ENCODE measurements at regions not wholly inside any gene's neighbourhood (a gene's known extent, or its start where the extent isn't known, plus 50 kb on each side); places are given as distances from the start of the nearest gene placed in this dataset.
"Not testable (repeated sequence)": the region's sequence is repeated elsewhere in the genome, so short reads cannot be mapped to it uniquely, and the experiment has no call there.

- not testable (repeated sequence) for DNase-seq (ENCODE audit: low read depth in 1 of 2, low spot score in 1 of 2)
Measured at GRCh38 chr17:26981845-26982425, 312.0 kb upstream of the WSB1 start.

GRCh38 chr17:26982563-26982962 is 311.4 kb upstream of the WSB1 start:
- H3K27me3 ChIP-seq (ENCODE audit: insufficient read depth, poor library complexity, severe bottlenecking); DNase-seq (ENCODE audit: low read depth in 1 of 2, low spot score in 1 of 2); H3K4me3 ChIP-seq (replicated peaks; ENCODE audit: insufficient read depth, low read length); H3K27ac ChIP-seq (replicated peaks): not testable (repeated sequence)

More at GRCh38 chr17:26981845-26982425, 312.0 kb upstream of the WSB1 start:
- H3K27me3 ChIP-seq (ENCODE audit: insufficient read depth, poor library complexity, severe bottlenecking); H3K4me3 ChIP-seq (replicated peaks; ENCODE audit: insufficient read depth, low read length); H3K27ac ChIP-seq (replicated peaks): not testable (repeated sequence)

- DNase-seq (ENCODE audit: low read depth in 1 of 2, low spot score in 1 of 2); H3K4me3 ChIP-seq (replicated peaks; ENCODE audit: insufficient read depth, low read length); H3K27ac ChIP-seq (replicated peaks); H3K27me3 ChIP-seq (ENCODE audit: insufficient read depth, poor library complexity, severe bottlenecking): not testable (repeated sequence)
Measured at GRCh38 chr17:26987851-26988250, 306.1 kb upstream of the WSB1 start.

- not testable (repeated sequence) for H3K27me3 ChIP-seq (ENCODE audit: insufficient read depth, poor library complexity, severe bottlenecking); H3K4me3 ChIP-seq (replicated peaks; ENCODE audit: insufficient read depth, low read length); H3K27ac ChIP-seq (replicated peaks); DNase-seq (ENCODE audit: low read depth in 1 of 2, low spot score in 1 of 2)
Measured at GRCh38 chr17:26994648-26995047, 299.3 kb upstream of the WSB1 start.

GRCh38 chr17:26996146-26996916 is 297.6 kb upstream of the WSB1 start:
- not testable (repeated sequence) for DNase-seq (ENCODE audit: low read depth in 1 of 2, low spot score in 1 of 2); H3K27me3 ChIP-seq (ENCODE audit: insufficient read depth, poor library complexity, severe bottlenecking); H3K4me3 ChIP-seq (replicated peaks; ENCODE audit: insufficient read depth, low read length); H3K27ac ChIP-seq (replicated peaks)

DNA sequence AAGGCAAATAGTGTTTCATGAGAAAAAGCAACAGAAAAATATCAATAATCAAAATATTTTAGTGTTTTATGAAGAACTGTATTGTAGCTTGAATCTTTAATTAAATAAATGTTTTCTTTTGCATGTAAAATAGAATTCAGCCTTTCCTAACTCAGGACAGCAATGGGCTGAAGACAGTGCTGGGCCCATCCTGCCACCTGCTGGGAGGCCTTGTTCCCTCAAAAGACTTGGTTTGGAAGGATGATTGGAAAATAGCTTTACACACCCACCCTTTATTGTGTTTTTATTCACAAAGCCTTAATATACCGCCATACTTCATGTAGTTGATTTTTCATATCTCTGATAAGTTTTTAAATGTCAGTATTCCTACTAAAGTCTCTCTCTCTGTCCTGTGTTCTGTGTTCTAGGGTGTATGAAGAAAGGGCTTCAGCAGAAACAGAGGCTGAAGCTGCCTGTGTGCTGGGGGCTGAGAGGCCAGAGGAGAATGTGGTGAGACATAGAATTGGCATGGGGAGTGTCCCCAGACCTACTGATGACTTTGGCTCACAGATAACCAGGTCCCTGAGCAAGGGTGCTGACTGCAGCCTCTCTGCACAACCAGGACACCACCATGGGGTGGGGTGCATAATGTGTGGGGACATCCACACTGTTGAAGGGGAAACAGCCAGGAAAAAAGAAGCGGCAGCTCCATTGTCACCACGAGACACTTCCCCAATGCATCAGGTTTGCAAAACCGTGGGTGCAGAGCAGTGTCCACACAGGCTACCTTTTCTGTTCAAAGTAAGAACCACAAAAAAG is 286.0 kb upstream of the WSB1 start:
- not testable (repeated sequence) for H3K4me3 ChIP-seq (replicated peaks; ENCODE audit: insufficient read depth, low read length); DNase-seq (ENCODE audit: low read depth in 1 of 2, low spot score in 1 of 2); H3K27me3 ChIP-seq (ENCODE audit: insufficient read depth, poor library complexity, severe bottlenecking); H3K27ac ChIP-seq (replicated peaks)

DNA sequence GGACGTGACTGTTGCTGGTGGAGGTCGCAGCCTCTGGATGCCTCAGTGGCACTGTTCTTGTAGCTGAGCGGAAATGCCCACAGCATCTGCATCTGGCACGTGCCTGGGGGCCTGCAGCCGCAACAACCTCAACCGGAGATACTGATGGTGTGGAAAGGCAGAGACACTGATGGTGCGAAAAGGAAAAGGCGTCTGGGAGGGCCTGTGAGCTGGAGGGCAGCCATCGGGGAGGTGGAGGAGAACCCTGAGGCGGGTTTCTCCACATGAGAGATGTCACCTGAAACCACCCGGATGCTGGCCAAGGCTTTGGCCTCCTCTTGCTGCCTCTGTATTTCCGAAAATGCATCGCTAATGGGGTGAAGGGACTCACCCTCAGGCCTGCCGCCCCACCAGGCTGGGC is 284.8 kb upstream of the WSB1 start:
- no peak overlapping the region for H3K27ac ChIP-seq (replicated peaks)
- H3K4me3 ChIP-seq (replicated peaks; ENCODE audit: insufficient read depth, low read length): no peak overlapping the region
- DNase-seq (ENCODE audit: low read depth in 1 of 2, low spot score in 1 of 2): no peak
- TF ChIP-seq GABPA (IDR thresholded peaks at IDR 0.05; ENCODE audit: low read depth) (no peak), SPI1 (IDR thresholded peaks at IDR 0.05; ENCODE audit: borderline replicate concordance, low read depth) (no peak), CTCF (IDR thresholded peaks at IDR 0.05; ENCODE audit: insufficient read depth, low read length) (no peak), POLR2AphosphoS5 (IDR thresholded peaks at IDR 0.05; ENCODE audit: low read depth) (no peak)
- TF ChIP-seq, protein P1, sequence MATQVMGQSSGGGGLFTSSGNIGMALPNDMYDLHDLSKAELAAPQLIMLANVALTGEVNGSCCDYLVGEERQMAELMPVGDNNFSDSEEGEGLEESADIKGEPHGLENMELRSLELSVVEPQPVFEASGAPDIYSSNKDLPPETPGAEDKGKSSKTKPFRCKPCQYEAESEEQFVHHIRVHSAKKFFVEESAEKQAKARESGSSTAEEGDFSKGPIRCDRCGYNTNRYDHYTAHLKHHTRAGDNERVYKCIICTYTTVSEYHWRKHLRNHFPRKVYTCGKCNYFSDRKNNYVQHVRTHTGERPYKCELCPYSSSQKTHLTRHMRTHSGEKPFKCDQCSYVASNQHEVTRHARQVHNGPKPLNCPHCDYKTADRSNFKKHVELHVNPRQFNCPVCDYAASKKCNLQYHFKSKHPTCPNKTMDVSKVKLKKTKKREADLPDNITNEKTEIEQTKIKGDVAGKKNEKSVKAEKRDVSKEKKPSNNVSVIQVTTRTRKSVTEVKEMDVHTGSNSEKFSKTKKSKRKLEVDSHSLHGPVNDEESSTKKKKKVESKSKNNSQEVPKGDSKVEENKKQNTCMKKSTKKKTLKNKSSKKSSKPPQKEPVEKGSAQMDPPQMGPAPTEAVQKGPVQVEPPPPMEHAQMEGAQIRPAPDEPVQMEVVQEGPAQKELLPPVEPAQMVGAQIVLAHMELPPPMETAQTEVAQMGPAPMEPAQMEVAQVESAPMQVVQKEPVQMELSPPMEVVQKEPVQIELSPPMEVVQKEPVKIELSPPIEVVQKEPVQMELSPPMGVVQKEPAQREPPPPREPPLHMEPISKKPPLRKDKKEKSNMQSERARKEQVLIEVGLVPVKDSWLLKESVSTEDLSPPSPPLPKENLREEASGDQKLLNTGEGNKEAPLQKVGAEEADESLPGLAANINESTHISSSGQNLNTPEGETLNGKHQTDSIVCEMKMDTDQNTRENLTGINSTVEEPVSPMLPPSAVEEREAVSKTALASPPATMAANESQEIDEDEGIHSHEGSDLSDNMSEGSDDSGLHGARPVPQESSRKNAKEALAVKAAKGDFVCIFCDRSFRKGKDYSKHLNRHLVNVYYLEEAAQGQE (IDR thresholded peaks at IDR 0.05; ENCODE audit: insufficient replicate concordance, low read depth): no peak
- H3K27me3 ChIP-seq (ENCODE audit: insufficient read depth, poor library complexity, severe bottlenecking): no peaks in the 10 kb centered on the region

GRCh38 chr17:27010138-27010537 is 283.8 kb upstream of the WSB1 start:
- not testable (repeated sequence) for H3K4me3 ChIP-seq (replicated peaks; ENCODE audit: insufficient read depth, low read length); H3K27ac ChIP-seq (replicated peaks); H3K27me3 ChIP-seq (ENCODE audit: insufficient read depth, poor library complexity, severe bottlenecking); DNase-seq (ENCODE audit: low read depth in 1 of 2, low spot score in 1 of 2)

DNA sequence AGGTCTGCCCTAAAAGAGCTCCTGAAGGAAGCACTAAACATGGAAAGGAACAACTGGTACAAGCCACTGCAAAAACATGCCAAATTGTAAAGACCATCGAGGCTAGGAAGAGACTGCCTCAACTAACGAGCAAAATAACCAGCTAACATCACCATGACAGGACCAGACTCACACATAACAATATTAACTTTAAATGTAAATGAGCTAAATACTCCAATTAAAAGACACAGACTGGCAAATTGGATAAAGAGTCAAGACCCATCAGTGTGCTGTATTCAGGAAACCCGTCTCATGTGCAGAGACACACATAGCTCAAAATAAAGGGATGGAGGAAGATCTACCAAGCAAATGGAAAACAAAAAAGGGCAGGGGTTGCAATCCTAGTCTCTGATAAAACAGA is 263.4 kb upstream of the WSB1 start:
- not testable (repeated sequence) for H3K27ac ChIP-seq (replicated peaks); H3K27me3 ChIP-seq (ENCODE audit: insufficient read depth, poor library complexity, severe bottlenecking); H3K4me3 ChIP-seq (replicated peaks; ENCODE audit: insufficient read depth, low read length); DNase-seq (ENCODE audit: low read depth in 1 of 2, low spot score in 1 of 2)
